ENCODE measurements at regions not wholly inside any gene's neighbourhood (a gene's known extent, or its start where the extent isn't known, plus 50 kb on each side); places are given as distances from the start of the nearest gene placed in this dataset.

- no peak for DNase-seq (ENCODE audit: low spot score)
Observed at GRCh38 chr5:87954121-87954520, 314.5 kb downstream of the TMEM161B start.

GRCh38 chr5:87951661-87952060 is 317.0 kb downstream of the TMEM161B start:
- no peak for DNase-seq (ENCODE audit: low spot score)

- DNase-seq (ENCODE audit: low spot score) = no peak
Observed at GRCh38 chr5:87949676-87950631, 318.7 kb downstream of the TMEM161B start.

GRCh38 chr5:87948486-87948885 is 320.2 kb downstream of the TMEM161B start:
- no peak for DNase-seq (ENCODE audit: low spot score)

GRCh38 chr5:87946271-87946670 is 322.4 kb downstream of the TMEM161B start:
- no peak for DNase-seq (ENCODE audit: low spot score)

- DNase-seq (ENCODE audit: low spot score) = no peak
Observed at GRCh38 chr5:87945286-87945650, 323.4 kb downstream of the TMEM161B start.

- no peak for DNase-seq (ENCODE audit: low spot score)
Observed at GRCh38 chr5:87944553-87945285, 323.9 kb downstream of the TMEM161B start.

GRCh38 chr5:87940775-87941174 is 327.9 kb downstream of the TMEM161B start:
- DNase-seq (ENCODE audit: low spot score) = no peak

GRCh38 chr5:87936667-87937066 is 332.0 kb downstream of the TMEM161B start:
- DNase-seq (ENCODE audit: low spot score) = no peak

GRCh38 chr5:87924436-87924835 is 344.2 kb downstream of the TMEM161B start:
- DNase-seq (ENCODE audit: low spot score) = no peak

GRCh38 chr5:87916320-87916719 is 352.3 kb downstream of the TMEM161B start:
- DNase-seq (ENCODE audit: low spot score) = no peak

GRCh38 chr5:87912419-87912818 is 356.2 kb downstream of the TMEM161B start:
- no peak for DNase-seq (ENCODE audit: low spot score)

GRCh38 chr5:87909382-87909781 is 359.3 kb downstream of the TMEM161B start:
- no peak for DNase-seq (ENCODE audit: low spot score)

GRCh38 chr5:87906962-87907361 is 361.7 kb downstream of the TMEM161B start:
- no peak for DNase-seq (ENCODE audit: low spot score)

- DNase-seq (ENCODE audit: low spot score) = no peak
Observed at GRCh38 chr5:87900419-87900818, 368.2 kb downstream of the TMEM161B start.

- DNase-seq (ENCODE audit: low spot score) = no peak
Observed at GRCh38 chr5:87899721-87900131, 368.9 kb downstream of the TMEM161B start.

- DNase-seq (ENCODE audit: low spot score) = no peak
Observed at GRCh38 chr5:87899208-87899661, 369.4 kb downstream of the TMEM161B start.

GRCh38 chr5:87898574-87898973 is 370.1 kb downstream of the TMEM161B start:
- no peak for DNase-seq (ENCODE audit: low spot score)

- DNase-seq (ENCODE audit: low spot score) = no peak
Observed at GRCh38 chr5:87888139-87888538, 380.5 kb downstream of the TMEM161B start.

GRCh38 chr5:87887247-87887646 is 381.4 kb downstream of the TMEM161B start:
- DNase-seq (ENCODE audit: low spot score) = no peak

- no peak for DNase-seq (ENCODE audit: low spot score)
Observed at GRCh38 chr5:87886164-87886563, 382.5 kb downstream of the TMEM161B start.

GRCh38 chr5:87885758-87886157 is 382.9 kb downstream of the TMEM161B start:
- no peak for DNase-seq (ENCODE audit: low spot score)

GRCh38 chr5:87877495-87877894 is 391.1 kb downstream of the TMEM161B start:
- no peak for DNase-seq (ENCODE audit: low spot score)
